Ovary (tissue), 7 donors: ENCODE measurements at regions not wholly inside any gene's neighbourhood (a gene's known extent, or its start where the extent isn't known, plus 50 kb on each side); places are given as distances from the start of the nearest gene placed in this dataset.

Experiments used
- DNase-seq, 5 donors: peaks; one replicate each; pipeline ENCODE4 v3.0.0-alpha.2; 2019 to 2020
- H3K27ac ChIP-seq, 2 donors: fragments of 200-600 bp; one replicate each; pipeline versions ENCODE4 v1.5.1 to v1.8.0; 2019 to 2022
- H3K27me3 ChIP-seq: fragments of 200-600 bp; one replicate; pipeline ENCODE4 v1.8.0; 2022
- H3K36me3 ChIP-seq: fragments of 200-600 bp; sonication (generic); one replicate; pipeline ENCODE4 v1.5.1; 2019
- H3K4me1 ChIP-seq: one replicate; pipeline ENCODE4 v1.8.1; 2013; ENCODE audit warnings: mild to moderate bottlenecking, moderate library complexity; ENCODE audit not compliant: insufficient read depth
- H3K4me3 ChIP-seq: fragments of 200-600 bp; sonication (generic); one replicate; pipeline ENCODE4 v1.5.1; 2017
- H3K9me3 ChIP-seq, 2 donors: fragments of 200-600 bp in 1 of 2; sonication (generic) in 1 of 2; one replicate each; pipeline versions ENCODE4 v1.5.1 to v1.8.1; 2013 to 2019; ENCODE audit warnings: mild to moderate bottlenecking in 1 of 2, moderate library complexity in 1 of 2
- CTCF ChIP-seq, 3 donors: fragments of 450-650 bp in 2 of 3; fragments of 200-600 bp in 1 of 3; IDR thresholded peaks; one replicate each; pipeline versions ENCODE4 v1.5.1 to v1.8.0; 2016 to 2022; ENCODE audit warnings: antibody characterized with exemption in 3 of 3, mild to moderate bottlenecking in 1 of 3
- EP300 ChIP-seq: sonication (generic); formaldehyde crosslinking; IDR thresholded peaks from one replicate; pipeline ENCODE4 v1.6.1; 2017; ENCODE audit warnings: antibody characterized with exemption
- POLR2A ChIP-seq: fragments of 450-650 bp; IDR thresholded peaks from one replicate; pipeline ENCODE4 v1.6.1; 2017; ENCODE audit warnings: antibody characterized with exemption, mild to moderate bottlenecking, moderate library complexity
- WGBS, 3 donors: extraction: QIAGEN DNeasy Blood & Tissue Kit in 1 of 3; methylation state at CpG; one replicate each; pipeline versions ENCODE4 v1.1.5 to v1.1.7; 2013 to 2017; 5-methylcytosine and 5-hydroxymethylcytosine counted together
- intact Hi-C, 4 donors: fragments of 100-400 bp; cut with DNase I; formaldehyde crosslinking; loops; one replicate each; pipeline versions ENCODE4 v1.11.0 to v1.15.1; 2022 to 2023
- donor health status: DM: no; HTN: no; CAD: no; lungs with moderate emphysema.
- donor health status: DM: no; HTN: no; CAD: no.
- donor health status: Bipolar disorder and iron deficiency.
- donor health status: DM: no; HTN: no; CAD: no.
- donor health status: DM: yes; HTN: yes; CAD: no.

DNA sequence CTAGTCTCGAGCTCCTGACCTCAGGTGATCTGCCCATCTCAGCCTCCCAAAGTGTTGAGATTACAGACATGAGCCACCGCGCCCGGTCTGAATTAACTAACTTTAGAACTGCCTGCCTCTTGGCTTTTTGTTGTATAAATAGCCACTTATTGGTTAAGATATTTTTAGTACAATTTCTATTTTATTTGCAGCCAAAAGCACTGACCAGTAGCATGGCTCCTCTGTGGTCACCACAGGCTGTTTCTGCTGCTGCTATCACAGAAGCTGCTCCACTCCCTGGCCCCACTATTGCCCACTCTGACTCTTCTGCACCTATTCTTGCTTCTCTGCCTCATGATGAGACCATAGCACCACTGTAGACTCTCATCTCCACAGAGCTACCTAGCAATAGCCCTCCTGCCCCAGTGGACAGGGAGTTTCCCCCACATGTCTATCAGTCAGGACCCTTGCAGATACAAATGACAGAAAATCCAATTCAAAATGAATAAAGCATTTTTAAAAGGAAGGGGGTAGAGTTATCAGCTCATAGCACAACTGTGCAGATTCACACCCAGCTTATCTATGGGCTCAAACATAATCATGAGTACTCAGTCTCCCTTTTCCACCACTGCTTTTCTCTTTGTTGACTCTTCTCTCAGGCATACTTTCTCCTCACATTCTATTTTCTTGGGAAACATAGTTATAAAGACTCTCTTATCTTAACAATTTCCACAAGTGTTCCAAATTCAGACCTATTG lies 151.8 kb upstream of the EPB41L4A start:
- DNase-seq, result no peak
- WGBS, 3 donors, result 86 to 89% (median 88%) methylated on average over 4 of the region's 4 CpGs
- H3K27ac ChIP-seq, result no peak overlapping the region
- TF ChIP-seq CTCF (IDR thresholded peaks at IDR 0.05) (no peak), EP300 (no peak), POLR2A (no peak)
- no peaks in the 10 kb centered on the region for H3K36me3 ChIP-seq
- H3K9me3 ChIP-seq, result no peaks in the 10 kb centered on the region
- intact Hi-C loops, result no loop called here
- no peaks in the 10 kb centered on the region for H3K27me3 ChIP-seq
- no peaks in the 10 kb centered on the region for H3K4me1 ChIP-seq
- H3K4me3 ChIP-seq, result no peak overlapping the region

DNA sequence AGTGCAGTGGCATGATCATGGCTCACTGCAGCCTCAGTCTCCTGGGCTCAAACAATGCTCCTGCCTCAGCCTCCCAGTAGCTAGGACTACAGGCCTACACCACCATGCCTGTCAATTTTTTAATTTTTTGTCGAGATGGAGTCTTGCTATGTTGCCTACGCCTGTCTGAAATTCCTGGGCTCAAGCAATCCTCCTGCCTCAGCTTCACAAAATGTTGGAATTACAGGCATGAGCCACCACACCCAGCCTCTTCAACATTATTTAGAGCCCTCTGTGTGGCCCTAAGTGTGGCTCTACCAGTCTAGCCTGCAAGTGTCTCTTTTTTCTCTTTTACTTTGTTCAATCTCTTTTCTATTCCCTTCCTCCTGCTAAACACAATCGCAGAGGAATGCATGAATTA lies 154.4 kb upstream of the EPB41L4A start:
- no peak overlapping the region for H3K27ac ChIP-seq
- no peaks in the 10 kb centered on the region for H3K27me3 ChIP-seq
- no peaks in the 10 kb centered on the region for H3K9me3 ChIP-seq
- TF ChIP-seq CTCF (IDR thresholded peaks at IDR 0.05), result no peak
- no peak for TF ChIP-seq POLR2A
- no peak for TF ChIP-seq EP300
- DNase-seq, result no peak
- WGBS, 3 donors, result 91 to 97% (median 95%) methylated on average over 3 of the region's 3 CpGs
- intact Hi-C loops, result no loop called here
- H3K4me1 ChIP-seq, result peaks cover 2% of the 10 kb centered on the region
- H3K4me3 ChIP-seq, result no peak overlapping the region
- H3K36me3 ChIP-seq, result no peaks in the 10 kb centered on the region

DNA sequence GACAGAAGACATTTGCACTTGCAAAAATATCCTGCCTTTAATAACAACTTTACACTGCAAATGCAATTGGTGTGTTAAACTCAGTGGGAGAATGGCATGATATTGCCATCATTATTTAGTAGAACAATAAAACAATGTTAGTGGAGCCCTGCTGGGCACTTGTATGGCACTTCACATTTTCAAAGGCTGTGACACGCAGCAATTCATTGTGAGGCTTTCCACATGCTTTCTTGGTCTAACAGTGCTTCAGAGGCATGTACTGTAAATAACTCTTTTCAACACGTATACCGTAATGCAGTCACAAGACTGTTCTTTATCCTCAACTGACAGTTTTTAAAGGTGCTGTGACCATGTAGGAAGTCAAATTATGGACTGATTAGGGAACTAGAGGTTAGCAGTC lies 155.5 kb upstream of the EPB41L4A start:
- Histone ChIP-seq H3K4me3 (no peak overlapping the region), H3K36me3 (no peaks in the 10 kb centered on the region), H3K4me1 (peaks cover 2% of the 10 kb centered on the region), H3K9me3 (no peaks in the 10 kb centered on the region), H3K27ac (no peak overlapping the region), H3K27me3 (no peaks in the 10 kb centered on the region)
- intact Hi-C loops, result no loop called here
- TF ChIP-seq POLR2A, result no peak
- no peak for TF ChIP-seq CTCF (IDR thresholded peaks at IDR 0.05)
- no peak for TF ChIP-seq EP300
- no peak for DNase-seq
- 61 to 86% (median 79%) methylated on average over 3 of the region's 3 CpGs for WGBS, 3 donors

- no peaks in the 10 kb centered on the region for H3K36me3 ChIP-seq
- peak overlapping the region in 1 of 2 donors; percentile 6 for H3K27ac ChIP-seq
- no peaks in the 10 kb centered on the region for H3K9me3 ChIP-seq
- 3 to 6% (median 4%) methylated on average over 3 of the region's 3 CpGs for WGBS, 3 donors
- no peak overlapping the region for H3K4me3 ChIP-seq
- H3K27me3 ChIP-seq, result no peaks in the 10 kb centered on the region
- peaks cover 2% of the 10 kb centered on the region for H3K4me1 ChIP-seq
- intact Hi-C loops, result no loop called here
- peak in 1 of 5 donors; percentile 43 for DNase-seq
- TF ChIP-seq CTCF (IDR thresholded peaks at IDR 0.05), result no peak
- no peak for TF ChIP-seq EP300
- TF ChIP-seq POLR2A, result no peak
Observed at GRCh38 chr5:112576298-112576925, 157.3 kb upstream of the EPB41L4A start.
